Calu3 (cell line): ENCODE measurements at regions not wholly inside any gene's neighbourhood (a gene's known extent, or its start where the extent isn't known, plus 50 kb on each side); places are given as distances from the start of the nearest gene placed in this dataset.

ENCODE experiments used
- BruUV-seq: library from RNA; stranded (reverse); fragments of 400-500 nt; replicated peaks from 2 replicates; lab custom pipeline; 2021; lab: Mats Ljungman, UMichigan
- CTCF ChIA-PET: fragments of 300-600 bp; sonication (Branson Sonifier 250); formaldehyde crosslinking; loops from one replicate; lab custom pipeline; 2022; ENCODE audit warnings: antibody characterized with exemption; lab: Charles Lee
- DNase-seq: peaks from one replicate; pipeline ENCODE4 v3.0.0; 2022
- H3K27ac Mint-ChIP-seq: one replicate; pipeline ENCODE4 v1.8.0; 2022; ENCODE audit warnings: mixed read lengths; ENCODE audit not compliant: unreplicated experiment
- H3K27me3 Mint-ChIP-seq: one replicate; pipeline ENCODE4 v1.8.0; 2022; ENCODE audit warnings: mixed read lengths; ENCODE audit not compliant: unreplicated experiment
- H3K36me3 Mint-ChIP-seq: one replicate; pipeline ENCODE4 v1.8.0; 2022; ENCODE audit warnings: mild to moderate bottlenecking, moderate library complexity, mixed read lengths; ENCODE audit not compliant: insufficient read depth, unreplicated experiment
- H3K4me1 Mint-ChIP-seq: one replicate; pipeline ENCODE4 v1.8.0; 2022; ENCODE audit warnings: mild to moderate bottlenecking, low read depth, mixed read lengths; ENCODE audit not compliant: unreplicated experiment
- H3K4me3 Mint-ChIP-seq: one replicate; pipeline ENCODE4 v1.8.0; 2022; ENCODE audit warnings: mild to moderate bottlenecking, low read depth, moderate library complexity, mixed read lengths; ENCODE audit not compliant: unreplicated experiment
- H3K9me3 Mint-ChIP-seq: one replicate; pipeline ENCODE4 v1.8.0; 2022; ENCODE audit warnings: low read depth, mixed read lengths; ENCODE audit not compliant: unreplicated experiment
- intact Hi-C: fragments of 100-400 bp; cut with micrococcal nuclease; formaldehyde crosslinking; loops from one replicate; pipeline ENCODE4 v1.10.0; 2022; ENCODE audit not compliant: unreplicated experiment
- TF ChIP-seq, protein P1 (sequence below): fragments of 200-600 bp; IDR thresholded peaks from one replicate; pipeline ENCODE4 v1.8.0; 2022; ENCODE audit warnings: antibody characterized with exemption; ENCODE audit not compliant: unreplicated experiment

DNA sequence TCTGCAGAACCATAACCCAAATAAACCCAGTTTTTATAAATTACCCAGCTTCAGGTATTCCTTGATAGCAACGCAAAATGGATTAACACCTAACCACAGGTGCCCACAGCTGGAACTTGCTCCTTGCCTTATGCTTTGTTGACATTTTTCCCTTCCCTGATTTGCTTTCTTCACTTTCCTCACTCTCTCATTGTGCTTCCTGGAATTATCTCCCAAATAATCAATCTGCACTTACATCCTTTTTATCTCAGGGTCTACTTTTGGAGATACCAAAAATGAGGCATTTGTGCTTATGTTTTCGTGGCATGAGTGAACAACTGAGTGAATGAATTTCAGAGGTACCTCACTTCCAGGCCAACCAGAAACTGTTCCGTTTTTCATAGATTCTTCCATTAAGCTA, 374.3 kb downstream of the DOK5 start:
- no peak overlapping the region for H3K27ac Mint-ChIP-seq
- H3K9me3 Mint-ChIP-seq, result no peaks in the 10 kb centered on the region
- BruUV-seq, result no TSS peak
- no peaks in the 10 kb centered on the region for H3K4me1 Mint-ChIP-seq
- CTCF ChIA-PET, result no interaction called here
- DNase-seq, result no peak
- H3K4me3 Mint-ChIP-seq, result no peak overlapping the region
- H3K36me3 Mint-ChIP-seq, result no peaks in the 10 kb centered on the region
- peaks cover 42% of the 10 kb centered on the region for H3K27me3 Mint-ChIP-seq
- TF ChIP-seq, protein P1, sequence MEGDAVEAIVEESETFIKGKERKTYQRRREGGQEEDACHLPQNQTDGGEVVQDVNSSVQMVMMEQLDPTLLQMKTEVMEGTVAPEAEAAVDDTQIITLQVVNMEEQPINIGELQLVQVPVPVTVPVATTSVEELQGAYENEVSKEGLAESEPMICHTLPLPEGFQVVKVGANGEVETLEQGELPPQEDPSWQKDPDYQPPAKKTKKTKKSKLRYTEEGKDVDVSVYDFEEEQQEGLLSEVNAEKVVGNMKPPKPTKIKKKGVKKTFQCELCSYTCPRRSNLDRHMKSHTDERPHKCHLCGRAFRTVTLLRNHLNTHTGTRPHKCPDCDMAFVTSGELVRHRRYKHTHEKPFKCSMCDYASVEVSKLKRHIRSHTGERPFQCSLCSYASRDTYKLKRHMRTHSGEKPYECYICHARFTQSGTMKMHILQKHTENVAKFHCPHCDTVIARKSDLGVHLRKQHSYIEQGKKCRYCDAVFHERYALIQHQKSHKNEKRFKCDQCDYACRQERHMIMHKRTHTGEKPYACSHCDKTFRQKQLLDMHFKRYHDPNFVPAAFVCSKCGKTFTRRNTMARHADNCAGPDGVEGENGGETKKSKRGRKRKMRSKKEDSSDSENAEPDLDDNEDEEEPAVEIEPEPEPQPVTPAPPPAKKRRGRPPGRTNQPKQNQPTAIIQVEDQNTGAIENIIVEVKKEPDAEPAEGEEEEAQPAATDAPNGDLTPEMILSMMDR, result no peak
- intact Hi-C loops, result no loop called here

DNA sequence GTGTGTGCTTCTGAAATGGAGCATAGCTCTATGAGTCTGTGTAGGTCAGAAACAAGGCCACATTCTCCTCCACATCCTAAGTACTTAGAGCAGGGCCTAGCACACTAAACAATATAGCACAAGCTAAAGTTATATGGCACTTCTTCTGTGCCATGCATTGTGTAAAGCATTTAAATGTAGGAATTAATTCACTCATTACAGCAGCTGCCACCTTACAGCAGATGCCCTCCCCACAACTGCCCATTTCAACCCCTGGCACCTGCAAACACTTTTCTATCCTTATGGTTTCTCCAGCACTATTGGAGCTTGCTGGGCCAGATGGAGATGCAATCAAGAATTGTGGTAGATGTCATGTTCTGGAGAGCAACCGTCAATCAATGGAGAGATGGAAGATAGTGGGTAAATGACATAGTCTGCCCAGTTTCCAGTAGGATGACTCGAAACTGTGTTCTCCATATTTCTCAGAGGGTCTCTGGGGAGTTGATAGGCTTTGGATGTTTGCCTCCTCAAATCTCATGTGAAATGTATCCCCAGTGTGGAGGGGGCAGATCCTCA, 373.7 kb downstream of the DOK5 start:
- no peaks in the 10 kb centered on the region for H3K4me1 Mint-ChIP-seq
- peaks cover 42% of the 10 kb centered on the region for H3K27me3 Mint-ChIP-seq
- CTCF ChIA-PET, result no interaction called here
- no peaks in the 10 kb centered on the region for H3K9me3 Mint-ChIP-seq
- H3K36me3 Mint-ChIP-seq, result no peaks in the 10 kb centered on the region
- TF ChIP-seq, protein P1, result no peak
- no peak for DNase-seq
- no TSS peak for BruUV-seq
- no peak overlapping the region for H3K27ac Mint-ChIP-seq
- H3K4me3 Mint-ChIP-seq, result no peak overlapping the region
- intact Hi-C loops, result no loop called here

DNA sequence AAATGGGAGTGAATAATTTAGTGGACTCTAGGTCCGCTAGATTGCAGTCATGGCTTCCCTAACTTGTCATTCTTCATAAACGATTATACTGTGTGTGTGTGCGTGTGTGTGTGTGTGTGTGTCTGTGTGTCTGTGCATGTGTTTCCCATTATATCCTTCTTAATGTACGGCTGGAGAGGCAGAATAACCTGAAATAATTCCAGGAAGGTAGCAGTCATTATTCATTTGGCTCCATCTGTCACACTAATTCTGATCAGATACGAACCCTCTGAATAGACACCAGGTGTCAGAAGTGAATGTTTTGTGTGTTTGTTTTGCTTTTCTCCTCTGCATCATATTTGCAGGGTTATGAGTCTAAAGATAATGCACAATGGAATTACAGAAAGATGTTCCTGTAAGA, 372.9 kb downstream of the DOK5 start:
- CTCF ChIA-PET, result no interaction called here
- no peak overlapping the region for H3K27ac Mint-ChIP-seq
- BruUV-seq, result no TSS peak
- H3K9me3 Mint-ChIP-seq, result no peaks in the 10 kb centered on the region
- TF ChIP-seq, protein P1, result no peak
- intact Hi-C loops, result no loop called here
- DNase-seq, result no peak
- no peak overlapping the region for H3K4me3 Mint-ChIP-seq
- no peaks in the 10 kb centered on the region for H3K36me3 Mint-ChIP-seq
- H3K27me3 Mint-ChIP-seq, result peaks cover 46% of the 10 kb centered on the region
- H3K4me1 Mint-ChIP-seq, result no peaks in the 10 kb centered on the region

DNA sequence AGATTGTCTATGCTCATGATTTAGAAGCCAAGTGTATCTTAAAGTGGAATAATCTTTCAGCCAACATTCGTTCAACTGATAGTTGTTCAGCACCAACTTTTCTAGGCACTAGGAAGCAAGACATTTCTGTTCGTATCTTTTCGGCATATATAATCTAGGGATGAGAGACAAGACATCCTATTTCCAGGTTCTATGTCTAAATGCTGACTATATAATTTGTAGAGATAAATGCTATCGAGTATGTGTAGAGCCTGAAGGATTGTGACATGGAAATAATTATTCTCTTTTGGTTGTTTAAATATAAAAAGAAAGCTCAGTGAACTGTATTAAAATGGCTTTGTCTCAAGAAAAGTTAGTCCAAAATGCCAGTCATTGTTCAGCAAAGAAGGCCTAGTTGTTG, 371.6 kb downstream of the DOK5 start:
- no peak overlapping the region for H3K27ac Mint-ChIP-seq
- no peaks in the 10 kb centered on the region for H3K36me3 Mint-ChIP-seq
- peaks cover 46% of the 10 kb centered on the region for H3K27me3 Mint-ChIP-seq
- DNase-seq, result no peak
- H3K4me1 Mint-ChIP-seq, result no peaks in the 10 kb centered on the region
- intact Hi-C loops, result no loop called here
- TF ChIP-seq, protein P1, result no peak
- no peaks in the 10 kb centered on the region for H3K9me3 Mint-ChIP-seq
- no peak overlapping the region for H3K4me3 Mint-ChIP-seq
- CTCF ChIA-PET, result no interaction called here
- no TSS peak for BruUV-seq
